GM19035 (cell line): ENCODE measurements at regions not wholly inside any gene's neighbourhood (a gene's known extent, or its start where the extent isn't known, plus 50 kb on each side); places are given as distances from the start of the nearest gene placed in this dataset.
"Not testable (repeated sequence)": the region's sequence is repeated elsewhere in the genome, so short reads cannot be mapped to it uniquely, and the experiment has no call there.

Experiments used
- ATAC-seq: cut with Tn5 transposase; IDR thresholded peaks from one replicate; pipeline ENCODE4 v1.9.1; 2021; ENCODE audit not compliant: unreplicated experiment

GRCh38 chr9:105093685-105094084, 150.8 kb upstream of the SLC44A1 start:
- no peak for ATAC-seq

DNA sequence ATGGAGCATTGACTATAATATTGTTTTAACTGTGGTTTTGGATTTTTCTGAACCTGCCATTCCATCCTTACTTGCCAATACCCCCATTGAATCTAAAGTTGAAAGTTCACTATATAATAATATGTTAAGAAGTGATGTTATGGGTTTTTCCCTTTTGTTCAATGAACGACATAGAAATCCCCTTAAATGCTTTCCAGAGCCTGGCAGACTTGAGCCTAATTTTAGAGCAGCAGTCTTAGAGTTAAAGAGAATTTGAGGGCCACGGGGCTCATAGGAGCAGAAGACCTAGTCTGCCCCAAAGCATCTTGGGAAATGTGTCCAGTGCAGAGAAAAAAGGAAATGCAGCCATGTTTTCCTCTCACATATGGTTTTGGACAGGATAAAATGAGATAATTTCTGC, 146.1 kb upstream of the SLC44A1 start:
- no peak for ATAC-seq

DNA sequence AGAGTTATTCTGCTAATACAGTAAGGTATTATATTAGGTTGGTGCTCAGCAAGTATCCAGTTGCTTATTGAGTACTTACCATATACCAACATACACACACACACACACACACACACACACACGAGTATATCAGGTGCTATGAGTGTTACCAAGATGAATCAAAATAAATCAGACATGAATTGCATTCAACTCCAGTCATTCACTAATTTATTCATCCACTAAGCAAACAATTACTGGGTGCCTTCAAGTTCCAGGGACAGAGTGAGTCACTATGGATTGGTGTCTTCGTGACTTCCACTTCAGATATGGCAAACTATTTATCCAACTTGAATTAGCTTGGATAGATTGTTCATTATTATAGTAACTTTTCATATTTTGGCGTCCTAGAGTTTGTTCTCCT, 140.7 kb upstream of the SLC44A1 start:
- ATAC-seq, result no peak

DNA sequence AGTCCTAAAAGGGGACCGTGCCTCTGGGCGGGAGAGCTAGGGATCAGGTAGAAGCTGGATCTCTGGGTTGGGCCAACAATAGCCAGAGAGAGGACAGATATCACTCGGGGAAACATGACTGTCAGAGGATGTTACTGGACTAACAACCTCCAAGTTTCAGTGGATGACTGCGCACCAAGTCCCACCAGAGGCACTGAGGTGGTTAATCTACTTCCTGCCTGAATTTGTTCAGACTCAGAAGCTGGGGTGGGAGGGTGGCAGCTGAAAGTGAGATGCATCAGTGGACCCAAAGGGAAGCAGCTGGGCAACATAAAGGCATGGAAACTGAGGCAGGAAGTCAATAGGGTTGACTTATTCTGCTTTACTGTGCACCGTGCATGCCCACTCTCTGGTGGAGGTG, 130.1 kb upstream of the SLC44A1 start:
- ATAC-seq, result no peak

- no peak for ATAC-seq
Observed at GRCh38 chr9:105114964-105115728, 129.3 kb upstream of the SLC44A1 start.

DNA sequence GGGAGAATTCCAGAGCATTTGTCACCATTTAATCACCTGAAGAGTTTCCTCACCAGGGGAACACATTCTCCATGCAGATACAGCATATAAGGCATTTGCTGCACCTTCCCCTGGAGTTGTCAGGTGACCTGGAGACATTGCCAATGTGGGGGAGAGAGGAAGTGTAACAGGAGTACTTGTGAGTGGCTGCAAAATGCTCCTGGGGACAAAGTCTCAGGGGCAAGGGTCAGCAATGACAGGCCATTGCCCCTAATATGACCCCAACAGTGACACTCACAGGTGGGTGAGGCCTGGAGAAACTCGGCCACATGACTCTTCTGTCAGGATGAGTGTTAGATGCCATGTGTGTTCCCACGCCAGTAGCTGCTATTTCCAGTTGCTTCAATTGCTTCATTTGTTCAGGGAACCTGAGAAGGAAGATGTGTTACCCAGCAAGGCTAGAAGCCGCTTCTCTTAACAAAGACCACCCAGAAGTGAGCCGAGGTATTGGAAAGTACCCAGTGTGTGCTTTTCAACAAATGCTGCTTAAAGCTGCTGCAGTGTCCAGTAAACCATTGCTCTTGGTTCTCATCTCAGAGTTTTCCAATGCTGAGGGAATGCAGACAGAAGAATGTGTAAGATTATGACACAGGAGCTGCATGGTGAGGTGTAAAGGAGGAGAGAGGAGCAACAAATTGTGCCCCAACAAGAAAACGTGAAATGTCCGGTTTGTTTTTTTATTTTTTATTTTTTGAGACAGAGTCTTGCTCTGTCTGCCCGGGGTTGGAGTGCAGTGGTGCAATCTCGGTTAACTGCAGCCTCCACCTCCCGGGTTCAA, 128.2 kb upstream of the SLC44A1 start:
- ATAC-seq, result no peak

DNA sequence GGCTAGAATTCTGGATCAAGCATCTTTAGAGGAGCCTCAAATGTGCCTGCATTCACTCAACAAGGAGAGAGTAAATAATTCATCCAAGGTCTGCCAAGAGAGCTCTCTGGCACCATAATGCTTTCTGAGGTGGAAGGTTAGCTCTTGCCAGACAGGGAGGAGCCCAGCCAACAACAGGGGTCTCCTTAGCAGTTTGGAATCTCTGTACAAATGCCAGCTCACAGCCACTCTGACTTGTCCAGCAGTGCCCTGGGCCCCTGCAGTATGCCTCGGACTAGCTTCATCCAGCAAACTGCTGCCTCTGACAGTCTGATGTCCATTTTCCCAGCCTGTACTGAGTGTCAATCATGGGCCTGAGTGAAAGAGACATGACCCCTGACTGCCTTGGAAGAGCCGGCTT, 127.2 kb upstream of the SLC44A1 start:
- no peak for ATAC-seq

DNA sequence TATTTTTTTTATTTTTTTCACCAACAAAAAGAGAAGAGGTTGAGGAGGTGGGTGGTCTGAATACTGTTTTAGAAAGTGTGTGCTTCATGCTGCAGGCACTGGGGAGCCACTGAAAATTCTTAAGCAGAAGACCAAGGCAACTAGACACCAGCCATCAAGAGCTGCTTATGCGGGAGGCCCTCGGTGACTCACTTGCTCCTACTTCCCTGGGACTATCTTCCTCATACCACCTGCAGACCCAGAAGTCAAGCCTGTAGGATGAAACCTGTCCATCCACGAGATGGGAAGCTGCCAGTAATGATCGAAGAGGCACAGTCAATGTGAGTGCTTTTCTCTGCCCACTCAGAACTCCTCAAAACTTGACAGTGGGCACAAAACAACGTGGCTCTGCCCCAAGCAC, 125.8 kb upstream of the SLC44A1 start:
- no peak for ATAC-seq

- ATAC-seq, result no peak
Observed at GRCh38 chr9:105119156-105119555, 125.3 kb upstream of the SLC44A1 start.

- no peak for ATAC-seq
Observed at GRCh38 chr9:105121861-105122430, 122.5 kb upstream of the SLC44A1 start.

- not testable (repeated sequence) for ATAC-seq
Observed at GRCh38 chr9:105124598-105124997, 119.9 kb upstream of the SLC44A1 start.

DNA sequence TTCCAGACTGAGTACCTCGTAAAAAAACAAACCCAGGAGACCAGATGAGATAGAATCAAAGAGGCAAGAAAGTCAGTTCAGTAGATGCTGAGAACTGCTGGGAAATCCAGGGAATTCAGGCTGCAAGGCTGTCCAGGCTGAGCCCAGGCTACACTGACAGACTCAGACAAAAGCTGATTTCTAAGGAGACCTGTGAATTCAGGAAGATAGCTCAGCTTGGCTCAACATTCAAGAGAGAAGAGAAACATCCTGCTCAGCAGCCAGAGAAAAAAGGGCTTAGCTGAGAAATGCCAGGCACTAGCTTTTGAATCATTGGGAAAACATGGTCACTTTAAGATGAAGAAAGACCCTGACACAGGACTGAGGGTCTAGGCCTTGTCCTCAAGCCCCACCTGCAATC, 118.2 kb upstream of the SLC44A1 start:
- ATAC-seq, result no peak

DNA sequence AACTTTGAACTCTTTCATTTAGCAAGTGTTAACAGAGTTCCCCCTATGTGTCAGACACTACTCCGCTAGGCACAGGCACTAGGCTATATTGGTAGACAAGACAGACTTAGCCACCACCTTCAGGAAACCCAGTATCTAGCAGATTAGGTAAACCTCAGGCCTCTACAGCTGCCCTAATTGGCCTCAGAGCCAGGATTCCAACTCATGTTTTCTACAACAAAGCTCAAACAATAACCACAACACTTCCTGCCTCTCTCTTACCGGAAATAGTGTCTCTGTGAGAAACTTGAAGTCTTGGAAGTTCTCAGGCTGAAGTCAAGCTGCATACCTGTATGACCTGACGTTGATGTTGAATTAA, 116.6 kb upstream of the SLC44A1 start:
- peak; percentile 92 for ATAC-seq

GRCh38 chr9:105128908-105129600, 115.4 kb upstream of the SLC44A1 start:
- ATAC-seq, result no peak

DNA sequence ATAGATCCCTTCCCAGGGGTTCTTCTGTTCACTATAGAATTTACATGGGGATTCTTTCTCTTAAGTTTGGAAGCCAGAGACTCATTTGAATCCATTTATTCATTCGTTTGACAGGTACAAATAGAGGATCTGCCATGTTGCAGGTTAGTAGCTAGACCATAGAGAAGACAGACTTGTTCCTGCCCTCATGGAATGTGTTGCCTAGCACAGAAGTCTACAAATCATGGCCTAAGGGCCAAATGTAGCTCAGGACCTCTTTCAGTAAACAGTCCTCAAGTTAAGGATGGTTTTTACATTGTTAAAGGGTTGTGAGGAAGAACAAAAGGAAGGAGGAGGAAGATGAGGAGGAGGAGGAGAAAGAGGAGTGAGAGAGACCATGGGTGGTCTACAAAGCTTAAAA, 114.7 kb upstream of the SLC44A1 start:
- ATAC-seq, result no peak

DNA sequence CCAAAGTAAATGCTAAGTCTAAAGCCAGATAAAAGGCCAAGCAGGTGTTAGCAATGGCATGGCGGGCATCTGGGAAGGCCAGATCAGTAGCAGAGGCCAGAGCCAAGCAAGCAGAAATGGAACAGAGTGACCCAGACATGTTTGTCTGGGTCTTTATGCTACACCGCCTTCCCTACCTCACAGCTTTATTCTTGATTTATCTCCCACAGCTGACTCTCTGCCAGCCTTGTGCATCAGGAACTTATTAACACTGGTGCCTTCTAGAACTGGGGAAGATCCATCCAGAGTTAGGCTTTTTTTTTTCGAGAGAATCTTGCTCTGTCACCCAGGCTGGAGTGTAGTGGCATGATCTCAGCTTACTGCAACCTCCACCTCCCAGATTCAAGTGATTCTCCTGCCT, 112.5 kb upstream of the SLC44A1 start:
- ATAC-seq, result no peak

GRCh38 chr9:105132606-105133005, 111.8 kb upstream of the SLC44A1 start:
- no peak for ATAC-seq

DNA sequence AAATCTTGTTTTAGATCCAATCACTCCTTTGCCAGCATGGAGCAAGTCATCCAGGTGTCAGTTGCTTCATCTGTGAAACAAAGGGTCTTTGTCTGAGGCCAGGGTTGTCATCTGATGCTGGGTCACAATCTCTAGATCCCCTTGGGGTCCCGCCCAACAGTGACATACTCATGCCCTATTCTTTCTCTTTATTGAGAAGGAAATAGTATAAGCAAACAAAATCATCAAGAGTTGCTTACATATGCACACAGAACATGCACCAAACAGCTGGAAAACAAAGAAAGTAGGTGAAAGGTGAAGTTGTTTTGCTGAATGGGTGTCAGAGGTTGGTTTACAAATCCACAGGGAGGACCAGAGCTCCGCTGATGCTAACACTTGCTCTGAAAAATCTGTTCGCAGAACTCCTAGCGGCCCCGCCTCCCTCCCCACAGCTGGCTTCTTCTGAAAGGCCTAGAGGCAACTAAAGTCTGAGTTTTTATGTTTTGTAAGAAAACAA, 106.1 kb upstream of the SLC44A1 start:
- ATAC-seq, result no peak

DNA sequence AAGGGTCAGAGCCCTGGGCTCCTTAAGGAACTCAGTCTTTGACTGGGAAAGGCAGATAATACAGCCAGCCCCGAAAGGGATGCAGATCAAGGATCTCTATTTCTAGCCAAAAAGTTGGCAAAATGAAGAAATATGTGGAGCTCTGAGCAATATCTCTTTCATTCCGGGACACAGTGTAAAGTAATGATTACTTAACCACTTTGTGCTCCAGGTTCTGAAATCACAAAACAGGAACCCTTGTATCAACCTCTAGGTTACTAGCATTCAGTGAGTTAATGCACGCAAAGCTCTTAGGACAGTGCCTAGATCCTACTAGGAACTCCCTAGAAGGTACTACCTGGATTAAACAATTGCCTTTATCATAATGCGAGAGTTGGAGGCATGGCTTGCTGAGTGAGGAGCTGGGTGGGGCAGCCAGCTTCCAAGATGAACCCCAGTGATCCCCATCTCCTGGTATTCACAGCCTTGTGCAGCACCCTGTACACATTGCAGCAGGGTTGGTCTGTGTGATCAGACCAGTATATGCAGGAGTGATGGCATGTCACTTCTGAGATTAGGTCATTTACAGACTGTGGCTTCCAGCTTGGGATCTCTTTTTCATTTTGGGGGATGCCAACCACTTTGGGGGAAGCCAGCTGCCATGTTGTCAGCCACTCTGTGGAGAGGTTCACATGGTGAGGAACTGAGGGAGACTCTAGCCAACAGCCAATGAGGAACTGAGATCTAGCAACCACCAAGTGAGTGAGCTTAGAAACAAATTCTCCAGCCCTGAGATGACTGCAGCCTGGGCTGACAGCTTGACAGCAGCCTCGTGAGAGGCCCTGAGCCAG, 103.1 kb upstream of the SLC44A1 start:
- ATAC-seq, result peak; percentile 87

GRCh38 chr9:105141976-105142250, 102.5 kb upstream of the SLC44A1 start:
- no peak for ATAC-seq
